ENCODE measurements at regions not wholly inside any gene's neighbourhood (a gene's known extent, or its start where the extent isn't known, plus 50 kb on each side); places are given as distances from the start of the nearest gene placed in this dataset.

GRCh38 chr12:107978201-107978600, 150.9 kb upstream of the WSCD2 start:
- DNase-seq (ENCODE audit: low read depth in 2 of 2): no peak

GRCh38 chr12:107978641-107979040, 150.4 kb upstream of the WSCD2 start:
- no peak for DNase-seq (ENCODE audit: low read depth in 2 of 2)

GRCh38 chr12:107983756-107984472, 145.2 kb upstream of the WSCD2 start:
- no peak for DNase-seq (ENCODE audit: low read depth in 2 of 2)

GRCh38 chr12:107984973-107985372, 144.1 kb upstream of the WSCD2 start:
- DNase-seq (ENCODE audit: low read depth in 2 of 2): no peak

GRCh38 chr12:107986183-107986582, 142.9 kb upstream of the WSCD2 start:
- no peak for DNase-seq (ENCODE audit: low read depth in 2 of 2)

GRCh38 chr12:107990325-107990724, 138.8 kb upstream of the WSCD2 start:
- peak; percentile 4 to 13 for DNase-seq (ENCODE audit: low read depth in 2 of 2)

GRCh38 chr12:107992029-107992428, 137.1 kb upstream of the WSCD2 start:
- DNase-seq (ENCODE audit: low read depth in 2 of 2): no peak

GRCh38 chr12:107992870-107993451, 136.1 kb upstream of the WSCD2 start:
- no peak for DNase-seq (ENCODE audit: low read depth in 2 of 2)

GRCh38 chr12:107998863-107999262, 130.2 kb upstream of the WSCD2 start:
- no peak for DNase-seq (ENCODE audit: low read depth in 2 of 2)

- no peak for DNase-seq (ENCODE audit: low read depth in 2 of 2)
Observed at GRCh38 chr12:108000111-108000510, 129.0 kb upstream of the WSCD2 start.

GRCh38 chr12:108004319-108004718, 124.8 kb upstream of the WSCD2 start:
- DNase-seq (ENCODE audit: low read depth in 2 of 2): no peak

GRCh38 chr12:108008163-108008905, 120.8 kb upstream of the WSCD2 start:
- DNase-seq (ENCODE audit: low read depth in 2 of 2): no peak

- DNase-seq (ENCODE audit: low read depth in 2 of 2): no peak
Observed at GRCh38 chr12:108009442-108010070, 119.5 kb upstream of the WSCD2 start.

- DNase-seq (ENCODE audit: low read depth in 2 of 2): no peak
Observed at GRCh38 chr12:108016022-108016564, 113.0 kb upstream of the WSCD2 start.

GRCh38 chr12:108017472-108018057, 111.5 kb upstream of the WSCD2 start:
- DNase-seq (ENCODE audit: low read depth in 2 of 2): no peak

- DNase-seq (ENCODE audit: low read depth in 2 of 2): no peak
Observed at GRCh38 chr12:108019862-108020261, 109.2 kb upstream of the WSCD2 start.

GRCh38 chr12:108021141-108021540, 107.9 kb upstream of the WSCD2 start:
- DNase-seq (ENCODE audit: low read depth in 2 of 2): no peak

- DNase-seq (ENCODE audit: low read depth in 2 of 2): no peak
Observed at GRCh38 chr12:108021949-108022522, 107.1 kb upstream of the WSCD2 start.

- DNase-seq (ENCODE audit: low read depth in 2 of 2): no peak
Observed at GRCh38 chr12:108029051-108029835, 99.8 kb upstream of the WSCD2 start.

GRCh38 chr12:108033090-108033489, 96.0 kb upstream of the WSCD2 start:
- no peak for DNase-seq (ENCODE audit: low read depth in 2 of 2)

- DNase-seq (ENCODE audit: low read depth in 2 of 2): no peak
Observed at GRCh38 chr12:108035372-108035771, 93.7 kb upstream of the WSCD2 start.
